CD14-positive monocyte (primary cell): ENCODE measurements at regions not wholly inside any gene's neighbourhood (a gene's known extent, or its start where the extent isn't known, plus 50 kb on each side); places are given as distances from the start of the nearest gene placed in this dataset.

Source experiments
- DNase-seq, 3 donors: peaks; one replicate each; pipeline ENCODE4 v3.0.0-alpha.2; 2011 to 2022
- H2AFZ ChIP-seq: 2 replicates; pipeline ENCODE4 v1.6.0; 2012; ENCODE audit warnings: mild to moderate bottlenecking, low read depth, low read length, inconsistent platforms; ENCODE audit not compliant: insufficient read depth, poor library complexity, severe bottlenecking
- H3K27ac ChIP-seq, 2 donors: 1 replicate in 1 of 2; 2 replicates in 1 of 2; pipeline ENCODE4 v1.5.1; 2012 to 2013; ENCODE audit warnings: low read length in 2 of 2, control low read depth in 1 of 2, inconsistent platforms in 1 of 2, low read depth in 1 of 2, mild to moderate bottlenecking in 1 of 2
- H3K27me3 ChIP-seq, 2 donors: one replicate each; pipeline versions ENCODE4 v1.6.0 to v1.6.1; 2011 to 2013; ENCODE audit warnings: low read length in 2 of 2; ENCODE audit not compliant: control insufficient read depth in 2 of 2, insufficient read depth in 2 of 2
- H3K36me3 ChIP-seq, 2 donors: replicated peaks in 1 of 2; 1 replicate in 1 of 2; 2 replicates in 1 of 2; pipeline versions ENCODE4 v1.5.1 to v1.6.1; 2012 to 2013; ENCODE audit warnings: low read length in 2 of 2, control low read depth in 1 of 2, inconsistent platforms in 1 of 2, mild to moderate bottlenecking in 1 of 2; ENCODE audit not compliant: insufficient read depth in 2 of 2, control insufficient read depth in 1 of 2
- H3K4me1 ChIP-seq, 2 donors: 1 replicate in 1 of 2; 2 replicates in 1 of 2; pipeline versions ENCODE4 v1.5.1 to v1.6.1; 2012 to 2013; ENCODE audit warnings: low read length in 2 of 2, control low read depth in 1 of 2, inconsistent platforms in 1 of 2, mild to moderate bottlenecking in 1 of 2, moderate library complexity in 1 of 2; ENCODE audit not compliant: insufficient read depth in 2 of 2, control insufficient read depth in 1 of 2
- H3K4me2 ChIP-seq: replicated peaks from 2 replicates; pipeline ENCODE3; 2012; ENCODE audit warnings: low read length, moderate library complexity, mild to moderate bottlenecking; ENCODE audit not compliant: poor library complexity, severe bottlenecking; ENCODE audit errors: extremely low read depth
- H3K4me3 ChIP-seq, 3 experiments: fragments of 200-600 bp in 1 of 3; sonication (generic) in 1 of 3; replicated peaks in 1 of 3; 1 replicate in 2 of 3; 2 replicates in 1 of 3; pipeline ENCODE4 v1.5.1; 2011 to 2013; ENCODE audit warnings: low read length in 3 of 3, mild to moderate bottlenecking in 3 of 3, control low read depth in 2 of 3, low read depth in 2 of 3, inconsistent platforms in 1 of 3, moderate library complexity in 1 of 3
- H3K79me2 ChIP-seq: 2 replicates; pipeline ENCODE4 v1.6.0; 2012; ENCODE audit warnings: mild to moderate bottlenecking, control low read depth, inconsistent platforms, low read length, moderate library complexity; ENCODE audit not compliant: insufficient read depth
- H3K9ac ChIP-seq: 2 replicates; pipeline ENCODE4 v1.6.0; 2017; ENCODE audit warnings: low read length, mild to moderate bottlenecking; ENCODE audit not compliant: insufficient read depth, poor library complexity, severe bottlenecking
- H3K9me3 ChIP-seq, 2 donors: replicated peaks in 1 of 2; 1 replicate in 1 of 2; 2 replicates in 1 of 2; pipeline versions ENCODE4 v1.5.1 to v1.6.1; 2012 to 2013; ENCODE audit warnings: low read length in 2 of 2, control low read depth in 1 of 2; ENCODE audit not compliant: control insufficient read depth in 1 of 2, insufficient read depth in 1 of 2
- H4K20me1 ChIP-seq: 2 replicates; pipeline ENCODE4 v1.6.0; 2012; ENCODE audit warnings: mild to moderate bottlenecking, low read length, control low read depth, moderate library complexity; ENCODE audit not compliant: insufficient read depth
- H3K27ac Mint-ChIP-seq, 7 donors: one replicate each; pipeline ENCODE4 v1.8.0; 2020; ENCODE audit warnings: mild to moderate bottlenecking in 7 of 7, mixed read lengths in 7 of 7, moderate library complexity in 6 of 7, inconsistent platforms in 2 of 7
- H3K27me3 Mint-ChIP-seq, 3 donors: one replicate each; pipeline ENCODE4 v1.8.0; 2021 to 2022; ENCODE audit warnings: low read depth in 3 of 3, mild to moderate bottlenecking in 3 of 3, mixed read lengths in 3 of 3, moderate library complexity in 3 of 3, inconsistent platforms in 1 of 3
- H3K36me3 Mint-ChIP-seq, 2 donors: one replicate each; pipeline ENCODE4 v1.8.0; 2020; ENCODE audit warnings: mixed read lengths in 2 of 2, inconsistent platforms in 1 of 2, mild to moderate bottlenecking in 1 of 2
- H3K4me1 Mint-ChIP-seq: one replicate; pipeline ENCODE4 v1.8.0; 2020; ENCODE audit warnings: mild to moderate bottlenecking, mixed read lengths
- H3K4me3 Mint-ChIP-seq, 2 donors: one replicate each; pipeline ENCODE4 v1.8.0; 2020; ENCODE audit warnings: mild to moderate bottlenecking in 2 of 2, mixed read lengths in 2 of 2, moderate library complexity in 1 of 2
- H3K9me3 Mint-ChIP-seq, 7 donors: one replicate each; pipeline ENCODE4 v1.8.0; 2020 to 2022; ENCODE audit warnings: mixed read lengths in 7 of 7, mild to moderate bottlenecking in 6 of 7, moderate library complexity in 6 of 7, inconsistent platforms in 2 of 7
- CTCF ChIP-seq: fragments of 200-600 bp; IDR thresholded peaks from one replicate; pipeline ENCODE4 v1.8.0; 2022; ENCODE audit warnings: antibody characterized with exemption, mild to moderate bottlenecking
- WGBS: methylation state at CpG from one replicate; pipeline ENCODE4 v1.1.5; 2013; ENCODE audit warnings: missing lambda C conversion rate; ENCODE audit not compliant: insufficient coverage; 5-methylcytosine and 5-hydroxymethylcytosine counted together
- intact Hi-C, 2 donors: fragments of 100-400 bp; cut with micrococcal nuclease; formaldehyde crosslinking; loops; one replicate each; pipeline versions ENCODE4 v1.15.0 to v1.15.1; 2023

- no peak overlapping the region for H3K27ac Mint-ChIP-seq
- H3K27me3 Mint-ChIP-seq, result no peaks in the 10 kb centered on the region
- no peaks in the 10 kb centered on the region for H3K79me2 ChIP-seq
- no peaks in the 10 kb centered on the region for H3K9me3 ChIP-seq
- intact Hi-C loops, result no loop called here
- no peaks in the 10 kb centered on the region for H4K20me1 ChIP-seq
- H3K4me1 Mint-ChIP-seq, result no peaks in the 10 kb centered on the region
- H3K4me1 ChIP-seq, result no peaks in the 10 kb centered on the region
- H3K9me3 Mint-ChIP-seq, result peaks cover 0 to 4% (median 3%) of the 10 kb centered on the region in 7 donors
- no peak overlapping the region for H3K4me3 ChIP-seq
- H3K4me3 Mint-ChIP-seq, result no peak overlapping the region
- no peaks in the 10 kb centered on the region for H3K27me3 ChIP-seq
- TF ChIP-seq CTCF, result no peak
- no peak overlapping the region for H3K9ac ChIP-seq
- H3K4me2 ChIP-seq, result no peak overlapping the region
- DNase-seq, result no peak
- H2AFZ ChIP-seq, result no peak overlapping the region
- H3K36me3 Mint-ChIP-seq, result no peaks in the 10 kb centered on the region
- H3K27ac ChIP-seq, result no peak overlapping the region
- no peaks in the 10 kb centered on the region for H3K36me3 ChIP-seq
Measured at GRCh38 chr5:104367978-104368377, 805.4 kb upstream of the NUDT12 start.

GRCh38 chr5:104363567-104363966 lies 801.0 kb upstream of the NUDT12 start:
- Mint-ChIP-seq H3K4me3 (no peak overlapping the region), H3K27ac (no peak overlapping the region), H3K9me3 (peaks cover 0 to 5% (median 0%) of the 10 kb centered on the region in 7 donors), H3K4me1 (no peaks in the 10 kb centered on the region), H3K27me3 (no peaks in the 10 kb centered on the region), H3K36me3 (no peaks in the 10 kb centered on the region)
- Histone ChIP-seq H3K36me3 (no peaks in the 10 kb centered on the region), H3K4me2 (no peak overlapping the region), H3K27me3 (no peaks in the 10 kb centered on the region), H3K9me3 (no peaks in the 10 kb centered on the region), H4K20me1 (no peaks in the 10 kb centered on the region), H2AFZ (no peak overlapping the region), H3K9ac (no peak overlapping the region), H3K79me2 (no peaks in the 10 kb centered on the region), H3K4me1 (no peaks in the 10 kb centered on the region), H3K4me3 (no peak overlapping the region), H3K27ac (no peak overlapping the region)
- WGBS, result no CpG with 5 or more reads among the region's 3 CpGs
- no peak for TF ChIP-seq CTCF
- intact Hi-C loops, result no loop called here
- no peak for DNase-seq
